T47D (cell line): ENCODE measurements at regions not wholly inside any gene's neighbourhood (a gene's known extent, or its start where the extent isn't known, plus 50 kb on each side); places are given as distances from the start of the nearest gene placed in this dataset.
"Not testable (repeated sequence)": the region's sequence is repeated elsewhere in the genome, so short reads cannot be mapped to it uniquely, and the experiment has no call there.

ENCODE experiments used
- DNase-seq, 2 experiments: peaks; one replicate each; pipeline versions ENCODE4 v3.0.0 to v3.0.0-alpha.2; 2011 to 2012; ENCODE audit warnings: low read depth in 1 of 2, low spot score in 1 of 2
- JUND ChIP-seq: IDR thresholded peaks from 2 replicates; pipeline ENCODE4 v1.6.1; 2012; ENCODE audit warnings: low read depth
- in situ Hi-C: cut with HindIII; loops from 2 replicates; pipeline ENCODE4 v1.10.0; 2016; ENCODE audit warnings: low sequenced_read_pairs, low pct_unique_long_range_greater_than_20kb

GRCh38 chr2:3113122-3113521 lies 264.5 kb downstream of the EIPR1 start:
- in situ Hi-C loops, result no loop called here
- no peak for TF ChIP-seq JUND
- DNase-seq, result no peak

GRCh38 chr2:3112553-3112952 lies 265.1 kb downstream of the EIPR1 start:
- in situ Hi-C loops, result no loop called here
- no peak for DNase-seq
- no peak for TF ChIP-seq JUND

- in situ Hi-C loops, result no loop called here
- no peak for DNase-seq
- TF ChIP-seq JUND, result no peak
Measured at GRCh38 chr2:3112131-3112530, 265.5 kb downstream of the EIPR1 start.

GRCh38 chr2:3110994-3111666 lies 266.5 kb downstream of the EIPR1 start:
- in situ Hi-C loops, result no loop called here
- no peak for TF ChIP-seq JUND
- no peak for DNase-seq

- in situ Hi-C loops, result no loop called here
- no peak for TF ChIP-seq JUND
- DNase-seq, result no peak
Measured at GRCh38 chr2:3110555-3110954, 267.1 kb downstream of the EIPR1 start.

GRCh38 chr2:3108710-3109702 lies 268.6 kb downstream of the EIPR1 start:
- in situ Hi-C loops, result no loop called here
- TF ChIP-seq JUND, result no peak
- DNase-seq, result no peak

GRCh38 chr2:3108105-3108504 lies 269.5 kb downstream of the EIPR1 start:
- TF ChIP-seq JUND, result no peak
- in situ Hi-C loops, result no loop called here
- no peak for DNase-seq

GRCh38 chr2:3107567-3107966 lies 270.1 kb downstream of the EIPR1 start:
- DNase-seq, result no peak
- no peak for TF ChIP-seq JUND

GRCh38 chr2:3105814-3106569 lies 271.6 kb downstream of the EIPR1 start:
- TF ChIP-seq JUND, result no peak
- DNase-seq, result no peak
- in situ Hi-C loops, result no loop called here

More at GRCh38 chr2:3107567-3107966, 270.1 kb downstream of the EIPR1 start:
- in situ Hi-C loops, result no loop called here

GRCh38 chr2:3104958-3105813 lies 272.4 kb downstream of the EIPR1 start:
- DNase-seq, in situ Hi-C loops: not testable (repeated sequence)

GRCh38 chr2:3104261-3104660 lies 273.4 kb downstream of the EIPR1 start:
- in situ Hi-C loops, result no loop called here
- no peak for TF ChIP-seq JUND
- DNase-seq, result no peak
